Keratinocyte (primary cell): ENCODE measurements at regions not wholly inside any gene's neighbourhood (a gene's known extent, or its start where the extent isn't known, plus 50 kb on each side); places are given as distances from the start of the nearest gene placed in this dataset.

Experiments
- DNase-seq: peaks from one replicate; pipeline ENCODE4 v3.0.0-alpha.2; 2011; ENCODE audit warnings: low read depth, missing footprints, low spot score
- FAIRE-seq: peaks from 2 replicates; lab custom pipeline; 2011; peaks lifted over from hg19 to GRCh38; lab: Jason Lieb, UNC
- H2AFZ ChIP-seq: 2 replicates; pipeline ENCODE4 v1.6.0; 2012; ENCODE audit warnings: low read length, control low read depth, inconsistent platforms; ENCODE audit not compliant: control insufficient read depth
- H3K27ac ChIP-seq: 2 replicates; pipeline ENCODE4 v1.5.1; 2011; ENCODE audit warnings: low read length; ENCODE audit not compliant: control insufficient read depth, insufficient read depth
- H3K27me3 ChIP-seq: 3 replicates; pipeline ENCODE4 v1.6.0; 2011; ENCODE audit warnings: low read length; ENCODE audit not compliant: control insufficient read depth, insufficient read depth; ENCODE audit errors: extremely low read depth
- H3K36me3 ChIP-seq, 2 experiments: 2 replicates in 1 of 2; 3 replicates in 1 of 2; pipeline ENCODE4 v1.5.1; 2011; ENCODE audit warnings: low read length in 2 of 2, mild to moderate bottlenecking in 1 of 2; ENCODE audit not compliant: control insufficient read depth in 2 of 2, insufficient read depth in 2 of 2; ENCODE audit errors: extremely low read depth in 1 of 2
- H3K4me1 ChIP-seq: 3 replicates; pipeline ENCODE4 v1.5.1; 2011; ENCODE audit warnings: low read length; ENCODE audit not compliant: control insufficient read depth, insufficient read depth; ENCODE audit errors: extremely low read depth
- H3K4me2 ChIP-seq: 3 replicates; pipeline ENCODE4 v1.6.0; 2011; ENCODE audit warnings: low read depth, low read length; ENCODE audit not compliant: control insufficient read depth, insufficient read depth; ENCODE audit errors: extremely low read depth
- H3K4me3 ChIP-seq, 3 experiments: fragments of 200-600 bp in 1 of 3; sonication (generic) in 1 of 3; 2 replicates in 2 of 3; 3 replicates in 1 of 3; pipeline ENCODE4 v1.5.1; 2011 to 2016; ENCODE audit warnings: low read length in 3 of 3, mild to moderate bottlenecking in 3 of 3, control low read depth in 2 of 3, inconsistent platforms in 1 of 3, low read depth in 1 of 3, mixed read lengths in 1 of 3, mixed run types in 1 of 3, moderate library complexity in 1 of 3; ENCODE audit not compliant: control insufficient read depth in 2 of 3, insufficient read depth in 2 of 3; ENCODE audit errors: extremely low read depth in 1 of 3
- H3K79me2 ChIP-seq: 2 replicates; pipeline ENCODE4 v1.6.0; 2012; ENCODE audit warnings: low read length; ENCODE audit not compliant: control insufficient read depth, insufficient read depth
- H3K9ac ChIP-seq: 3 replicates; pipeline ENCODE4 v1.6.0; 2011; ENCODE audit warnings: low read length; ENCODE audit not compliant: control insufficient read depth, insufficient read depth; ENCODE audit errors: extremely low read depth
- H3K9me1 ChIP-seq: 3 replicates; pipeline ENCODE4 v1.6.0; 2011; ENCODE audit warnings: low read length; ENCODE audit not compliant: control insufficient read depth, insufficient read depth; ENCODE audit errors: extremely low read depth
- H3K9me3 ChIP-seq: 2 replicates; pipeline ENCODE4 v1.5.1; 2012; ENCODE audit warnings: low read depth, low read length; ENCODE audit not compliant: control insufficient read depth
- H4K20me1 ChIP-seq: 3 replicates; pipeline ENCODE4 v1.6.0; 2011; ENCODE audit warnings: low read length; ENCODE audit not compliant: control insufficient read depth, insufficient read depth; ENCODE audit errors: extremely low read depth
- CTCF ChIP-seq, 3 experiments: IDR thresholded peaks in 1 of 3; conservative IDR thresholded peaks in 1 of 3; optimal IDR thresholded peaks in 1 of 3; 2 replicates in 2 of 3; 3 replicates in 1 of 3; pipeline versions ENCODE3 to v1.5.1; 2011; ENCODE audit warnings: low read length in 3 of 3, mild to moderate bottlenecking in 3 of 3, moderate library complexity in 2 of 3, control low read depth in 1 of 3, inconsistent platforms in 1 of 3; ENCODE audit not compliant: insufficient read depth in 2 of 3; ENCODE audit errors: extremely low read depth in 1 of 3
- EZH2 ChIP-seq: IDR thresholded peaks from one replicate; pipeline ENCODE4 v1.6.1; 2012; ENCODE audit warnings: inconsistent platforms, mild to moderate bottlenecking, low read length, moderate library complexity
- dilution Hi-C: fragments of 300-500 bp; cut with MboI; formaldehyde crosslinking; loops from one replicate; pipeline ENCODE4 v1.7.0; 2020; ENCODE audit warnings: low sequenced_read_pairs; ENCODE audit not compliant: extremely low pct_ligation_motif_present

DNA sequence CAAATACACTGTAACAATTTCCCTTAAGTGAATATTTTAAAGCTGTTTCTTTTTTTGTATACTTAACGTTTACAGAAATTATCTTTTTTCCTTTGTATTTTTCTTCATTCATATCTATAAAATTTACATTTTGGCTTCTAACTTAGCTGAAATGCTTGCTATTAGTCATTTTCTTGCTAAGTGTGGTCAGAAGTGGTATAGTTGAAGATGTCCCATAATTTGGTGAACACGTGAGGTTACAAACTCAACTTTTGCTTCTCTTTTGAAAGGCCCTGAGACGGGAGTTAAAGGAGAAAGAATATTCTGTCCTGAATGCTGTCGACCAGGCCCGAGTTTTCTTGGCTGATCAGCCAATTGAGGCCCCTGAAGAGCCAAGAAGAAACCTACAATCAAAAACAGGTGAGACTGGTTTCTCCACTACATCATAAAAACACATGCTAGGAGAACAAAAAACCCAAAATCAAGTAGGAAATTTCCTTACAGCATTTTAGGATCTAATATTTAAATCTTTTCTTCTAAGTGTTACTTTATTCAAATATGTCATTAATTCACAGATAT lies 445.0 kb downstream of the UTRN start:
- no peak overlapping the region for H3K9ac ChIP-seq
- H4K20me1 ChIP-seq, result no peaks in the 10 kb centered on the region
- no peak for FAIRE-seq
- H3K4me2 ChIP-seq, result no peak overlapping the region
- TF ChIP-seq CTCF (optimal IDR thresholded peaks at IDR 0.05 in 1 of 3, IDR thresholded peaks at IDR 0.05 in 1 of 3, conservative IDR thresholded peaks at IDR 0.05 in 1 of 3; ENCODE audit: extremely low read depth in 1 of 3, insufficient read depth in 2 of 3, low read length in 3 of 3) (no peak), EZH2 (no peak)
- no peaks in the 10 kb centered on the region for H3K9me3 ChIP-seq
- H3K79me2 ChIP-seq, result no peaks in the 10 kb centered on the region
- H3K4me1 ChIP-seq, result peaks cover 10% of the 10 kb centered on the region
- no peak overlapping the region for H2AFZ ChIP-seq
- peaks cover 0 to 4% of the 10 kb centered on the region in 2 experiments for H3K36me3 ChIP-seq
- dilution Hi-C loops, result no loop called here
- DNase-seq, result no peak
- no peak overlapping the region for H3K4me3 ChIP-seq
- H3K9me1 ChIP-seq, result no peaks in the 10 kb centered on the region
- no peak overlapping the region for H3K27ac ChIP-seq
- H3K27me3 ChIP-seq, result no peaks in the 10 kb centered on the region

GRCh38 chr6:144731229-144731628 lies 446.1 kb downstream of the UTRN start:
- no peaks in the 10 kb centered on the region for H3K79me2 ChIP-seq
- no peak for DNase-seq

More at GRCh38 chr6:144731229-144731628, 446.1 kb downstream of the UTRN start:
- Histone ChIP-seq H3K4me1 (peaks cover 1% of the 10 kb centered on the region), H3K9me3 (no peaks in the 10 kb centered on the region), H3K27me3 (no peaks in the 10 kb centered on the region), H3K27ac (no peak overlapping the region), H4K20me1 (no peaks in the 10 kb centered on the region), H3K4me2 (no peak overlapping the region), H3K36me3 (peaks cover 0 to 4% of the 10 kb centered on the region in 2 experiments), H2AFZ (no peak overlapping the region), H3K9me1 (no peaks in the 10 kb centered on the region), H3K4me3 (no peak overlapping the region), H3K9ac (no peak overlapping the region)
- no peak for TF ChIP-seq CTCF (optimal IDR thresholded peaks at IDR 0.05 in 1 of 3, IDR thresholded peaks at IDR 0.05 in 1 of 3, conservative IDR thresholded peaks at IDR 0.05 in 1 of 3; ENCODE audit: extremely low read depth in 1 of 3, insufficient read depth in 2 of 3, low read length in 3 of 3)
- no peak for TF ChIP-seq EZH2
- FAIRE-seq, result no peak
- dilution Hi-C loops, result no loop called here
